ENCODE measurements at regions not wholly inside any gene's neighbourhood (a gene's known extent, or its start where the extent isn't known, plus 50 kb on each side); places are given as distances from the start of the nearest gene placed in this dataset.

DNA sequence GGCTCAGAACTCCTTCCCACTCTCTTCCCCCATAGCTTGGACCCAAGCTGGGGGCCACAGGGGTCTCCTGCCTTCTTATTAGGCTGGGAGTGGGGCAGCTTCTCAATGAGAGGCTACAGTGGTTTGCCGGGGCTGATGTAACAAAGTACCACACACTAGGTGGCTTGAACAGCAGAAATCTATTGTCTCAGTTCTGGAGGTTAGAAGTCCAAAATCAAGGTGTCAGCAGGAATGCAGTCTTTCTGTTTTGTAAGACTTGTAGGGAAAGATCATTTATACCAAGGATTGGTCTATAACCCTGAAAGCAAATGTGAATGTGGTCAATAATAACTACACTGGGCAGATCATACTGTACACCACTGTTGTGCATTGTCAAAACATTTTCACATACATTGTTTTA lies 124.5 kb upstream of the ARHGAP5 start:
- TF ChIP-seq, protein P1, sequence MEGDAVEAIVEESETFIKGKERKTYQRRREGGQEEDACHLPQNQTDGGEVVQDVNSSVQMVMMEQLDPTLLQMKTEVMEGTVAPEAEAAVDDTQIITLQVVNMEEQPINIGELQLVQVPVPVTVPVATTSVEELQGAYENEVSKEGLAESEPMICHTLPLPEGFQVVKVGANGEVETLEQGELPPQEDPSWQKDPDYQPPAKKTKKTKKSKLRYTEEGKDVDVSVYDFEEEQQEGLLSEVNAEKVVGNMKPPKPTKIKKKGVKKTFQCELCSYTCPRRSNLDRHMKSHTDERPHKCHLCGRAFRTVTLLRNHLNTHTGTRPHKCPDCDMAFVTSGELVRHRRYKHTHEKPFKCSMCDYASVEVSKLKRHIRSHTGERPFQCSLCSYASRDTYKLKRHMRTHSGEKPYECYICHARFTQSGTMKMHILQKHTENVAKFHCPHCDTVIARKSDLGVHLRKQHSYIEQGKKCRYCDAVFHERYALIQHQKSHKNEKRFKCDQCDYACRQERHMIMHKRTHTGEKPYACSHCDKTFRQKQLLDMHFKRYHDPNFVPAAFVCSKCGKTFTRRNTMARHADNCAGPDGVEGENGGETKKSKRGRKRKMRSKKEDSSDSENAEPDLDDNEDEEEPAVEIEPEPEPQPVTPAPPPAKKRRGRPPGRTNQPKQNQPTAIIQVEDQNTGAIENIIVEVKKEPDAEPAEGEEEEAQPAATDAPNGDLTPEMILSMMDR (IDR thresholded peaks at IDR 0.05): no peak
- no peak for TF ChIP-seq POLR2A (IDR thresholded peaks at IDR 0.05)
